GM12865 (cell line): ENCODE measurements at regions not wholly inside any gene's neighbourhood (a gene's known extent, or its start where the extent isn't known, plus 50 kb on each side); places are given as distances from the start of the nearest gene placed in this dataset.

ENCODE experiments used
- DNase-seq: peaks from one replicate; pipeline ENCODE4 v3.0.0; 2010; ENCODE audit warnings: low read depth
- H3K4me3 ChIP-seq: 2 replicates; pipeline ENCODE4 v1.5.1; 2011; ENCODE audit warnings: mild to moderate bottlenecking, low read depth, low read length, control low read depth
- CTCF ChIP-seq: IDR thresholded peaks from 2 replicates; pipeline ENCODE4 v1.5.1; 2011; ENCODE audit warnings: low read length, control low read depth, low read depth, inconsistent platforms; ENCODE audit not compliant: insufficient read depth; ENCODE audit errors: missing control alignments

- TF ChIP-seq CTCF: no peak
- no peak for DNase-seq
- no peak overlapping the region for H3K4me3 ChIP-seq
These were observed 69.5 kb downstream of the C11orf91 start for GRCh38 chr11:33630936-33631748.

- no peak overlapping the region for H3K4me3 ChIP-seq
- no peak for TF ChIP-seq CTCF
- peak; percentile 22 for DNase-seq
These were observed 76.5 kb downstream of the C11orf91 start for GRCh38 chr11:33624083-33624482.

GRCh38 chr11:33622806-33623205 lies 77.8 kb downstream of the C11orf91 start:
- DNase-seq: peak; percentile 58
- H3K4me3 ChIP-seq: no peak overlapping the region
- no peak for TF ChIP-seq CTCF

- no peak for DNase-seq
- no peak for TF ChIP-seq CTCF
- H3K4me3 ChIP-seq: no peak overlapping the region
These were observed 78.4 kb downstream of the C11orf91 start for GRCh38 chr11:33622186-33622585.

GRCh38 chr11:33620423-33621171 lies 80.0 kb downstream of the C11orf91 start:
- no peak overlapping the region for H3K4me3 ChIP-seq
- no peak for TF ChIP-seq CTCF
- DNase-seq: no peak

- H3K4me3 ChIP-seq: no peak overlapping the region
- TF ChIP-seq CTCF: no peak
- DNase-seq: no peak
These were observed 81.7 kb downstream of the C11orf91 start for GRCh38 chr11:33618956-33619355.
